Endothelial cell of umbilical vein (primary cell): ENCODE measurements at regions not wholly inside any gene's neighbourhood (a gene's known extent, or its start where the extent isn't known, plus 50 kb on each side); places are given as distances from the start of the nearest gene placed in this dataset.

Experiments
- EZH2 ChIP-seq: IDR thresholded peaks from 2 replicates; pipeline ENCODE4 v1.6.1; 2012; ENCODE audit warnings: borderline replicate concordance, low read depth, mild to moderate bottlenecking, moderate library complexity, low read length, inconsistent platforms; ENCODE audit not compliant: severe bottlenecking
- FOS ChIP-seq: IDR thresholded peaks from 2 replicates; pipeline ENCODE4 v1.6.1; 2011; ENCODE audit warnings: mild to moderate bottlenecking, low read length, moderate library complexity, borderline replicate concordance; ENCODE audit not compliant: insufficient read depth
- JUN ChIP-seq: IDR thresholded peaks from 2 replicates; pipeline ENCODE4 v1.6.1; 2011; ENCODE audit warnings: borderline replicate concordance, low read depth; ENCODE audit not compliant: insufficient read length, insufficient read depth
- MYC ChIP-seq: IDR thresholded peaks from one replicate; pipeline ENCODE4 v1.6.1; 2011; ENCODE audit warnings: mild to moderate bottlenecking, low read depth, low read length
- POLR2A ChIP-seq: IDR thresholded peaks from 2 replicates; pipeline ENCODE4 v1.6.1; 2012; ENCODE audit warnings: low read depth, mild to moderate bottlenecking, control low read depth, low read length
- POLR2AphosphoS5 ChIP-seq: IDR thresholded peaks from 2 replicates; pipeline ENCODE4 v1.6.1; 2012; ENCODE audit warnings: low read depth, mild to moderate bottlenecking, control low read depth, low read length, moderate library complexity; ENCODE audit not compliant: insufficient read depth
- TF ChIP-seq, protein P1 (sequence below), 2 donors: IDR thresholded peaks; 1 replicate in 1 of 2; 2 replicates in 1 of 2; pipeline ENCODE4 v1.5.1; 2011; ENCODE audit warnings: low read length in 2 of 2, mild to moderate bottlenecking in 2 of 2, moderate library complexity in 2 of 2, control low read depth in 1 of 2, inconsistent platforms in 1 of 2, low read depth in 1 of 2; ENCODE audit not compliant: insufficient read depth in 1 of 2; ENCODE audit errors: extremely low read depth in 1 of 2
- TF ChIP-seq, protein P2 (sequence below): IDR thresholded peaks from 2 replicates; pipeline ENCODE4 v1.6.1; 2011; ENCODE audit not compliant: insufficient read depth, insufficient read length

DNA sequence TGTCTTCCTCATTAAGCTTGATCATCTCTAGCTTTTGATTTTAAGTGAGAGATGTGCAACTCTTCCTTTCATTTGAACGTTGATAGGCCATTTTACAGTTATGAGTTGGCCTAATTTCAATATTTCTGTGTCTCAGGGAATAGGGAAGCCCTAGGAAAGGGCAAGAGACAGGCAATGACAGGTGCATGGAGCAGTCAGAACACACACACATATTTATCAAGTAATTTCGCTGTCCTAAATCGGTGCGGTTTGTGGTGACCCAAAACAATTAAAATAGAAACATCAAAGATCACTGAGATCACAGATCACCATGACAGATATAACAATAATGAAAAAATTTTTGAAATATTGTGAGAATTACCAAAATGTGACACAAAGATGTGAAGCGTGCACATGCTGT lies 87.7 kb upstream of the LSM6 start:
- TF ChIP-seq, protein P1, sequence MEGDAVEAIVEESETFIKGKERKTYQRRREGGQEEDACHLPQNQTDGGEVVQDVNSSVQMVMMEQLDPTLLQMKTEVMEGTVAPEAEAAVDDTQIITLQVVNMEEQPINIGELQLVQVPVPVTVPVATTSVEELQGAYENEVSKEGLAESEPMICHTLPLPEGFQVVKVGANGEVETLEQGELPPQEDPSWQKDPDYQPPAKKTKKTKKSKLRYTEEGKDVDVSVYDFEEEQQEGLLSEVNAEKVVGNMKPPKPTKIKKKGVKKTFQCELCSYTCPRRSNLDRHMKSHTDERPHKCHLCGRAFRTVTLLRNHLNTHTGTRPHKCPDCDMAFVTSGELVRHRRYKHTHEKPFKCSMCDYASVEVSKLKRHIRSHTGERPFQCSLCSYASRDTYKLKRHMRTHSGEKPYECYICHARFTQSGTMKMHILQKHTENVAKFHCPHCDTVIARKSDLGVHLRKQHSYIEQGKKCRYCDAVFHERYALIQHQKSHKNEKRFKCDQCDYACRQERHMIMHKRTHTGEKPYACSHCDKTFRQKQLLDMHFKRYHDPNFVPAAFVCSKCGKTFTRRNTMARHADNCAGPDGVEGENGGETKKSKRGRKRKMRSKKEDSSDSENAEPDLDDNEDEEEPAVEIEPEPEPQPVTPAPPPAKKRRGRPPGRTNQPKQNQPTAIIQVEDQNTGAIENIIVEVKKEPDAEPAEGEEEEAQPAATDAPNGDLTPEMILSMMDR (IDR thresholded peaks at IDR 0.05; ENCODE audit: extremely low read depth in 1 of 2, insufficient read depth in 1 of 2, low read depth in 1 of 2, low read length in 2 of 2): no peak
- TF ChIP-seq MYC (no peak), EZH2 (no peak), POLR2AphosphoS5 (no peak), POLR2A (no peak), JUN (no peak), FOS (no peak)
- TF ChIP-seq, protein P2, sequence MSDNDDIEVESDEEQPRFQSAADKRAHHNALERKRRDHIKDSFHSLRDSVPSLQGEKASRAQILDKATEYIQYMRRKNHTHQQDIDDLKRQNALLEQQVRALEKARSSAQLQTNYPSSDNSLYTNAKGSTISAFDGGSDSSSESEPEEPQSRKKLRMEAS: no peak
